Endodermal cell (in vitro differentiated cells): ENCODE measurements at regions not wholly inside any gene's neighbourhood (a gene's known extent, or its start where the extent isn't known, plus 50 kb on each side); places are given as distances from the start of the nearest gene placed in this dataset.

Experiments
- DNase-seq: peaks from one replicate; pipeline ENCODE4 v3.0.0-alpha.2; 2017
- H3K27ac ChIP-seq: 2 replicates; pipeline ENCODE4 v1.5.1; 2013; ENCODE audit warnings: mild to moderate bottlenecking, low read depth, low read length, moderate library complexity
- H3K27me3 ChIP-seq: 2 replicates; pipeline ENCODE4 v1.6.1; 2013; ENCODE audit warnings: mild to moderate bottlenecking, low read length, moderate library complexity; ENCODE audit not compliant: insufficient read depth, control insufficient read depth, poor library complexity, severe bottlenecking
- H3K36me3 ChIP-seq: 2 replicates; pipeline ENCODE4 v1.7.0; 2013; ENCODE audit warnings: mild to moderate bottlenecking, low read length, moderate library complexity; ENCODE audit not compliant: control insufficient read depth, insufficient read depth
- H3K4me1 ChIP-seq: one replicate; pipeline ENCODE4 v1.7.0; 2013; ENCODE audit warnings: low read length; ENCODE audit not compliant: control insufficient read depth, insufficient read depth
- H3K4me3 ChIP-seq: 2 replicates; pipeline ENCODE4 v1.5.1; 2013; ENCODE audit warnings: mild to moderate bottlenecking, low read length, moderate library complexity
- H3K9ac ChIP-seq: 2 replicates; pipeline ENCODE4 v1.6.1; 2013; ENCODE audit warnings: mild to moderate bottlenecking, low read length, moderate library complexity; ENCODE audit not compliant: poor library complexity, severe bottlenecking; ENCODE audit errors: extremely low read depth
- H3K9me3 ChIP-seq: 2 replicates; pipeline ENCODE4 v1.6.1; 2013; ENCODE audit warnings: mild to moderate bottlenecking, low read length, moderate library complexity; ENCODE audit not compliant: control insufficient read depth
- H3K27ac Mint-ChIP-seq: 2 replicates; pipeline ENCODE4 v1.8.0; 2020; ENCODE audit warnings: mixed read lengths
- H3K27me3 Mint-ChIP-seq: 2 replicates; pipeline ENCODE4 v1.8.0; 2021; ENCODE audit warnings: mild to moderate bottlenecking, mixed read lengths; ENCODE audit not compliant: insufficient read depth
- H3K36me3 Mint-ChIP-seq: 2 replicates; pipeline ENCODE4 v1.8.0; 2020; ENCODE audit warnings: low read depth, mixed read lengths
- H3K4me1 Mint-ChIP-seq: 2 replicates; pipeline ENCODE4 v1.8.0; 2020; ENCODE audit warnings: mixed read lengths
- H3K4me3 Mint-ChIP-seq: 2 replicates; pipeline ENCODE4 v1.8.0; 2020; ENCODE audit warnings: mild to moderate bottlenecking, moderate library complexity, mixed read lengths
- H3K9me3 Mint-ChIP-seq: 2 replicates; pipeline ENCODE4 v1.8.0; 2020; ENCODE audit warnings: mild to moderate bottlenecking, mixed read lengths
- CTCF ChIP-seq: fragments of 200-600 bp; sonication (generic); conservative IDR thresholded peaks from 2 replicates; pipeline ENCODE4 v1.5.0; 2021; ENCODE audit warnings: antibody characterized with exemption, mild to moderate bottlenecking
- WGBS, 2 experiments: methylation state at CpG; one replicate each; pipeline versions ENCODE4 v1.1.5 to v1.1.7; 2013; ENCODE audit warnings: missing lambda C conversion rate in 2 of 2, mixed read lengths in 1 of 2; ENCODE audit not compliant: insufficient coverage in 1 of 2, insufficient read length in 1 of 2; 5-methylcytosine and 5-hydroxymethylcytosine counted together

GRCh38 chr2:14684516-14684915 lies 52.0 kb downstream of the LRATD1 start:
- H3K36me3 Mint-ChIP-seq = no peaks in the 10 kb centered on the region
- no peak for DNase-seq
- peaks cover 2% of the 10 kb centered on the region for H3K27me3 Mint-ChIP-seq
- H3K4me3 Mint-ChIP-seq = no peak overlapping the region
- Histone ChIP-seq H3K27ac (no peak overlapping the region), H3K36me3 (no peaks in the 10 kb centered on the region), H3K9ac (no peak overlapping the region), H3K4me3 (no peak overlapping the region), H3K27me3 (no peaks in the 10 kb centered on the region), H3K4me1 (no peaks in the 10 kb centered on the region), H3K9me3 (no peaks in the 10 kb centered on the region)
- H3K4me1 Mint-ChIP-seq = no peaks in the 10 kb centered on the region
- 88% methylated on average over 3 of the region's 3 CpGs for WGBS, 2 experiments
- peak; percentile 34 for TF ChIP-seq CTCF
- H3K27ac Mint-ChIP-seq = no peak overlapping the region
- no peaks in the 10 kb centered on the region for H3K9me3 Mint-ChIP-seq

- H3K4me3 Mint-ChIP-seq = no peak overlapping the region
- no peaks in the 10 kb centered on the region for H3K4me1 ChIP-seq
- no peaks in the 10 kb centered on the region for H3K36me3 Mint-ChIP-seq
- no peaks in the 10 kb centered on the region for H3K36me3 ChIP-seq
- H3K4me1 Mint-ChIP-seq = no peaks in the 10 kb centered on the region
- no peak overlapping the region for H3K27ac ChIP-seq
- no peak overlapping the region for H3K4me3 ChIP-seq
- H3K27me3 Mint-ChIP-seq = no peaks in the 10 kb centered on the region
- H3K9ac ChIP-seq = no peak overlapping the region
- 82 to 86% methylated on average over 3 to 4 of the region's 4 CpGs for WGBS, 2 experiments
- H3K9me3 Mint-ChIP-seq = peaks cover 22% of the 10 kb centered on the region
- no peaks in the 10 kb centered on the region for H3K9me3 ChIP-seq
- no peak for DNase-seq
- H3K27me3 ChIP-seq = no peaks in the 10 kb centered on the region
- H3K27ac Mint-ChIP-seq = no peak overlapping the region
- no peak for TF ChIP-seq CTCF
These were observed 58.4 kb downstream of the LRATD1 start for GRCh38 chr2:14690926-14691325.

GRCh38 chr2:14693874-14694273 lies 61.4 kb downstream of the LRATD1 start:
- DNase-seq = no peak
- no peaks in the 10 kb centered on the region for H3K9me3 ChIP-seq
- H3K4me1 ChIP-seq = no peaks in the 10 kb centered on the region
- H3K36me3 ChIP-seq = no peaks in the 10 kb centered on the region
- H3K27ac ChIP-seq = no peak overlapping the region
- Mint-ChIP-seq H3K4me3 (no peak overlapping the region), H3K9me3 (peaks cover 22% of the 10 kb centered on the region), H3K27ac (no peak overlapping the region), H3K27me3 (no peaks in the 10 kb centered on the region), H3K36me3 (no peaks in the 10 kb centered on the region), H3K4me1 (no peaks in the 10 kb centered on the region)
- no peak overlapping the region for H3K9ac ChIP-seq
- TF ChIP-seq CTCF = no peak
- H3K27me3 ChIP-seq = no peaks in the 10 kb centered on the region
- no peak overlapping the region for H3K4me3 ChIP-seq
- WGBS, 2 experiments = 76 to 100% methylated on average over 1 of the region's 2 CpGs
